Right lung (tissue), 2 donors: ENCODE measurements at regions not wholly inside any gene's neighbourhood (a gene's known extent, or its start where the extent isn't known, plus 50 kb on each side); places are given as distances from the start of the nearest gene placed in this dataset.

Source experiments
- DNase-seq, 2 donors: peaks; one replicate each; pipeline ENCODE4 v3.0.0-alpha.2; 2013

DNA sequence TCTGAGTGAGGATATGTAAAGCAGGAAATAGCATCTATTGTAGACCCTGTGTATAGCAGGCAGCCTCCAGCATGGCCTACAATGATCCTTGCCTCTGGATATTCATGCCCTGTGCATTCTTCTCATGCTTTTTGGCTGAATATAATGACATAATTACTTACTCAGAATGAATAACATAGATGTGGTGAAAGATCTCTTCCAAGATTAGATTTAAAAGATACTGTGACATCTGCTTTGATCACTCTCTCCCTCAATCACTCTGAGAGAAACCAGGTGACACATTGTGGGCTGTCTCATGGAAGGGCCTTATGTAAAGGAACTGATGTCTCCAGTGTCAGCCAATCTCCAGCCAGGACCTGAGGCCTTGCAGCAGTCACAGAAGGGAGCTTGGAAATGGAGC, 376.7 kb downstream of the DNAH5 start:
- no peak for DNase-seq

DNA sequence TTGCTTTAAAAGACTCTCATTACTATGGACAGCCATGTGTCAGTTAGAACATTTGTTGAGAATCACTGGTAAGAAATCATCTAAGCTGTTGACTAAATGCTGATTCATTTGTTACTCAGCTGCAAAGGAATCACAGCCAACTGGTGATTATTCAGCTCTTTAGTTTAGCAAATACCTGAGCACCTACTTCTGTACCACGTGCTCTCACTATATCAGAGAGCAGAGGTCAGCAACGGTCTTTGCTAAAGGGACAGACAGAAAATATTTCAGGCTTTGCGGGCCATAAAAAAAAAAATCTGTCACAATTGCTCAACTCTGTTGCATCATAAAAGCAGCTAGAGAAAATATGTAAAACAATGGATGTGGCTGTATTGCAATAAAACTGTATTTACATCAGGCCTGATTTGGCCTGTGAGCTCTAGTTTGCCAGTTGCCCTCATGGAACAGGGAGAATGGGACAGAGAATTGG, 377.6 kb downstream of the DNAH5 start:
- no peak for DNase-seq

DNA sequence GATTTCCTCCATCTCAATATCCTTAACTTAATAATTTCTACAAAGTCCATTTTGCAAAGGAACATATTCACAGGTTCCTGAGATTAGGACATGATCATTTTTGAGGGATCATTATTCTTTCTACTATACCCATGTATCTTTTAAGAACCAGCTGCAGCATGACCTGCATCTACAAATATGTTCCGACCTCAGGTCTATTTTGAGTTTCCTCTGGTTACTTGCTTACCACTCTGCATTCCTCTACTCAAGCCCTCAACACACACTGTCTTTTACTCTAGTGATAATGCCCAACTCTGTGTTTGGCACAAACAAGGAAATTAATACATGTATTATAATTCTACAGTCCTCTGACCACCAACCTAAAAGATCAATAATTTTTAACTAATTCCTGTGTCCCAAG, 386.1 kb downstream of the DNAH5 start:
- DNase-seq, result no peak

DNA sequence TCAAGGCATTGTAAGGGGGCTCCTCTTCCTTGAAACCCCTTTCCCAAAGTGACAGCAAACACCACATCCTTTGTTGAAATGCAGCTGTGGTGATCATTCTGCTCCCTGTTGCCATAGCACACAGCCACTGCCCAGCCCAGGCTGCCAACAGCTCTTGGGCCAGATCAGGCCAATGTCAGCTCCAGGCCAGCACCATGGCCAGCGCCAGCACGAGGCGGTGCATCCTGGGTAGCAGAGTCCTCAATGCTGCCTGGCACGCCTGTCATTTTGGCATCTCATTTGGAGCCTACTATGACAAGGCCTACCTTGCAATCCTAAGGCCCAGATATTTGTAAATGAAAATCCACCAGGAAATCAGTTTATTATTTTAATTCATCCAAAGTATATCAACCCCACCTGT, 390.6 kb downstream of the DNAH5 start:
- no peak for DNase-seq

DNA sequence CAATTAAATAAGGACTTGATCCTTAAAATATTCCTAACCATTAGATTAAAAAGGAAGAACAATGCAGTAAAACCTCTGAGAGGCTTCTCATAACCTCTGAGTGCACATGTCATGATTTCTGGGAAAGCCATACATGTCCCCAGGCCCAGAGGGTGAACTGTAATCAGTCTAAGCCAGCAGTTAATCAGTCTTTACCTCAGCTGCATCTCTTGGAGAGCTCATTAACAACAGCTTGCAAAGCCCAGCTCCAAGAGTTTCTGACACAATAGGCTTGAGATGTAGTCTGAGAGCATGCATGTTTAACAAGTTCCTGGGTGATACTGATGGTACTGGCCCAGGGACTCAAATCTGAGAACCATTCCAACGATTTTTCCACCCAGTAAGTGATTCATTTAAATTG, 392.1 kb downstream of the DNAH5 start:
- no peak for DNase-seq

DNA sequence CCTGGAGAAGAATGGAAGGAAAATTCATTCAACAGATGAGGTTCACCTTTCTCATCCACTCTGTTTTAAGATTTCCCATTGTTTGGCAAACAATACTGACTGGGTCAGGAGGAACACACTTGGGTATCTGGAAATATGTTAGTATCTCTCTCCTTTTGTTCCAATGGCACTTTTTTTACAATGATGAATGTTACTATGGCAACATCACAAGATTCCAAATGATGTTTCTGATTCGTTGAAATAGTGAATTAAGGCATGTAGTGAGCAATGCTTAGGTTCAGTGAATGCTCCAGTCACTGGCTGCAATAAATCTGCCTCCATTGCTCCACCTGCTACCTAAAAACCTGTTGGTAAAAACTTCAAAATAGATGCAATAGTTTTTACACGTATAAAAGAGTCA, 392.8 kb downstream of the DNAH5 start:
- no peak for DNase-seq

DNA sequence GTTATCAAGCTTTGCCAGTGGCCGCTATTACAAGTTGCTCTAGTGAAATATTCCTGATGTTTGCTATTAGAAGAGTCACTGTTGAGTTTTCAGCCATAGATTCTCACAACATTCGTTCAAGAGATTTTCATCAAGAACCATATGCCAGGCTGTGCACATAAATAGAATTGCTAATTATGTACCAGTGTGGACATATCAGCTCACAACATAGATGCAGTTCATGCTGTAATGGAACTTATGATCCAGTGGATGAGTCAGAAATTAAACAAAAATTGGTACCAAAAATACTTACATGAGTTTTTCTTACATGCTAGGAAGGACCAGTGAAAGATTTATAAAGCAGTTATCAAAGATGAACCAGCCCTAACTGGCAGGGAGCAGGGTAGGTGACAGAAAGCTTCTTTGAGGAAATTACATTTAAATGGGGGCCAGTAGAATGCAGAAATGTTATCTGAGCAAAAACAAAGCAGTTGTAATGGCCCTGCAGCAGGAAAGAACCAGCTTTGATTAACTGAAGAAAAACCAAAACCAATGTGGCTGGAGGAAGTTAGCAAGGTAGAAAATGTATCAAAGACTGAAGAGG, 404.2 kb downstream of the DNAH5 start:
- DNase-seq, result no peak

DNA sequence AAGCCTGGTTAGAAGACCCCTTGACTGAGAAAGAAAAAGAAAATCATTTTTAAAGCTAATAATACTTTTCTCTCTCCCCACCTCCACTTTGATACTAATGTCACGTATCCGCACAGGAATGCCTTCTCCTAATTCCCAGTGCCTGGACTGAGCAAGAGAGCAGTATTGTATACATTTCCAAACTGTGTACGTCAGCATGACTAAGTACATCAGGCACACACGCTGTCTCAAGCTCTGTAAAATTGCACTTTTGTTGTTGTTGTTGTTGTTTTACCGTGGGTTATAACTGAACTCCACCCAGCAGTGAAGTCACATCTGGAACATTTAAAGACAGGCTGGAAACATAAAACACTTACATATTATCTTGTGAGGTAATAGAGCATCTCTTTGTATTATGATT, 407.6 kb downstream of the DNAH5 start:
- DNase-seq, result no peak

DNA sequence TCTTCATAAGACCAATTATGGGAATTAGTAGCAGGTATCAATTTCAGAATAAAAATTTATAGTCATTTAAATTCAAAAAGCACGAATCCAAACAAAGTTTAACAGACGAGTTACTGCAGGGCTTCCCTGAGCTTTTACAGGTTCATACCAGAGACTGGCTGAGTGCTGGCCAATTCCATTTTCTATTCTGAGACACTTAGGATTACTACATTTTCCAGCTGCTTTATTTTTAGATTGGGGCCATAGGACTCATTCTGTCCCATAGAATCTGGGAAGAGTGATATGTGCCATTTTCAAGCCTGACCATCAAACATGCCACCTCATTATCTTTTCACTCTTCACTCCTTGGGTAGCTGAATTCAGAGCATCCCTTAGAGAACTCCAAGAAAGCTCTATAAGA, 410.7 kb downstream of the DNAH5 start:
- DNase-seq, result no peak

DNA sequence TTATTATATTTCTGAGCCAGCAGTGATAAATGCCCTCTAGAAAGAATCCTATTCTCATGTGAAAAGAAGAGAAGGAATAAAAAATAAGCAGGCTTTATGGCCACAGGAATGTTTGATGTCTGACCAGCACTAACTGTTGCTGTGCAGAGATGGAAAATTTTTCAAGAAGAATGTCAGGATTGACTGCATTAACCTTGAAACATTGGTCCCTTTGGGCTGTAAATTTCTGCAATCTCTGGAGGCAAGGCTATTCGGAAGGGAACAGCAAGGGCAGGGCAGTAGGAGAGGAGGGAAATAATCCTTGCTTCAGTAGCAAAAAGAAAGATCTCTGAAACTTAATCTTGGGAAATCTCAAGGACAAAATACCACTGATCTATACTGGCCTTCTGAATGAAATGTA, 415.2 kb downstream of the DNAH5 start:
- DNase-seq, result no peak

DNA sequence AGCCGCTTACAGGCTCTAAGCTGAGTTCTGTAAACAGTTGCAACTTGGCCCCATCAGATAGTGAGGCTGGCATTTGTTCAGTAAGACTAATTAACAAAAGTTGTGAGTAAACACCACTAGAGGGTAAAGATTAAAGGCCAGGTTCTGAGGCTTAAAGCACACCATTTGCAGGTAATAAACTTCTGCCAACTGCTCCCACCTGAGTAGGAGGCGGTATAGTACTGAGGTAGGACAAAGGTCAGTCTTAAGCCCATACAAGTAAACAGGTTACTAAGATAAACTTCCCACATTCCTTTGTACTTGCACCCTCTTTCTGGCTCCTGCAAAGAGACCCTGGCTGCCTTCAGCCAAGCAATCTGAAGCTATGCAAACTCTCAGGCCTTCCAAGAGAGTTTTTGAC, 419.6 kb downstream of the DNAH5 start:
- DNase-seq, result no peak

DNA sequence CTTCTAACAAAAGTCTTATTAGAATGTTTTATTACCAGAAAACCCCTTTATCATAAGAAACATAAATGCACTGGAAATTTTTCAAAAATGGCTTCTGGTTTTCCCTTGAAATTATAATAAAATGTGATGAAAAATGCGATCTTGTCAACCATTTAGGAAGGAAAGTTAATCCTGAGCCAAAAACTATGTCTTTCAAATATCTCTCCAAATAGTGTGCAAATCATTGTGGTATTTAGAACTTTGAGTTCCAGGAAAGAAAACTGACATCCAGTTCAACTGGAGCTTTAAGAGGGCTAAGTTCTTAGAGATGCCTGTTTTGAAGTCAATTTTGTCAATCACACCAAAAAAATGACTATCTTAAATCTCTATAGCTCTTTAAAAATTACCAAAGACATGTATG, 425.4 kb downstream of the DNAH5 start:
- no peak for DNase-seq

DNA sequence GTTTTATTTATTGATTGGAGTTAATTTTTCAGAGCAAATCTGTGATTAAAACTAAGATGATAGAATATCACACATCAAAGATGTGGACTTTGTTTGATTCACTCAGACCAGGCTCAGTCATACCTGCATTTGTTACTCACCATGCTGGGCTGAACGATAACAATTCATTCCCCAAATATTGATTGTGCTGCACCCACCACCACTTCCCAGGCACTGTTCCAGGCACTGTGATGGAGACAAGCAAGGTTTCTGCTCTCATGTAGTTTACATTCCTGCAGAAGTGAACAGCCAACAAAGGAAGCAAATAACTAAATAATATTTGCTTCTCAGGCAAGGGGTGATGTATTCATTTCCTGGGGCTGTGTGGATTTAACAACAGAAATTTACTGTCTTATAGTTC, 428.3 kb downstream of the DNAH5 start:
- DNase-seq, result no peak

DNA sequence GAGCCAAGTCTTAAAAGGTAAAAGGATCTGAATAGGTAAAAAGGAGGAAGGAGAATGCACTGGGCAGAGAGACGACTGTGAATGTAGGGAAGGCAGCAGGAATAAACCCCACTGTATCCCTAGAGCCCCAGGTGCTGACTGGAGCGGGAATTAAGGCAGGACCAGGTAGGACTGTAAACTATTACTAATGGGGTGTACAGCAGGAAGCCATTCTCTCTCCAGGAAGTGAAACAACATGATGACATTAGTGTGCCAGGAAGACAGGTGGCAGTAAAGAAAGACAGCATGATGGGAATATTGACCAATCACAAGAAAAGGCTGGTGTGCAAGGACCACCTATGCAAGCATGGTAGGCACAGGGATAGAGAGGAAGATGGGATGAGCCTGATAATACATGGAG, 433.0 kb downstream of the DNAH5 start:
- no peak for DNase-seq

DNA sequence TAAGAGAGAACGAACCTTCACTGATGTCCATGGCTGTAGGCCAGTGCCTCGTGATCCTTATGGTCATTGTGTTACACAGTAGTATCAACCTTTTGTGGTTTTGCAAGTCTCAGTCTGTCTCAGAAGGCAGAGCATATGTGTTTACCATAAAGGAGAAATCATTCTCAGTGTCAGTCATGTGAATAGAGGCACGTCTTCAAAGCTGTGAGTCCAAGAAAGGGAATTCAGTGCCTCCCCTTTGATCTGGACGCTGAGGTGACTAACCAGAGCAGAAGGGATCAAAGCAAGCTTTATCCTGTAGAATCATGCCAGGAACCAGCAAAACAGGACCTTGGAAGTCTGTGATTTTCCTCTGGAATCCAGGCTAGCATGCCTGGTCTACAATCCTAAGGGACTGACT, 433.9 kb downstream of the DNAH5 start:
- no peak for DNase-seq

DNA sequence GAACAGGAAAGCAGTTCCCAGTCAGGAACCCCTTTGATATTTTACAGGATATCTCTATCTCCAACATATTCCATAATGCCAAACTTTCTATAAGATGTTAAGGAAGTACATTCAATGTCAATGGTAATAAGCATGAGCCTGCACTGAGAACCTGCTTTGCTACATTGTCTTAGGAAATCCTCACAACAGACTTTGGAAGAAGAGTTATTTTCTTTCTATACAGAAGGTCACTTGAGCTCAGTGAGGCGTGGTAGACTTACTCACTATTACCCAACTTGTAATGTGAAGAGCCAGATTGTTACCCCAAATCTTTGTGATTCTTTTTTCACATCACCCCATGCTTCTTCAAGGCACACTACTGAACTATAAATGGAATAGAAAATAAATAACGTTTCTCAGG, 435.9 kb downstream of the DNAH5 start:
- no peak for DNase-seq

DNA sequence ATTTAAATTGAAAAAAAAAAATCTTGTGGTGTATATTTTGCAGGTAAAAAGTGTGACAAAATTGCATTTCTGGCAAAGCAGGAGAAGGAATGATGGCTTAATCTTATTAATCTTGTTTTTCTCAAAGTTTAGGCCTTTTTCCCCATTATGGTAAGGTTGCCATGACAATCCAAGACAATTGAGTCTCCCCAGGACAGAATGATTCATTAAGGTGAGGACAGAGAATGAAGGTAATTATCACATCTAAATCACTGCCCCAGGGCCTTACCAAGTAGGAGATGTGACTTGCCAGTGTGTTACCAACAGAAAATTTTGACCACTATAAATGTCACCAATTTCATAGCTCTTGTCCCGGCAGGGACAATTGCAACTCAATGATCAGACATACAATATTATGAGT, 439.2 kb downstream of the DNAH5 start:
- DNase-seq, result no peak

DNA sequence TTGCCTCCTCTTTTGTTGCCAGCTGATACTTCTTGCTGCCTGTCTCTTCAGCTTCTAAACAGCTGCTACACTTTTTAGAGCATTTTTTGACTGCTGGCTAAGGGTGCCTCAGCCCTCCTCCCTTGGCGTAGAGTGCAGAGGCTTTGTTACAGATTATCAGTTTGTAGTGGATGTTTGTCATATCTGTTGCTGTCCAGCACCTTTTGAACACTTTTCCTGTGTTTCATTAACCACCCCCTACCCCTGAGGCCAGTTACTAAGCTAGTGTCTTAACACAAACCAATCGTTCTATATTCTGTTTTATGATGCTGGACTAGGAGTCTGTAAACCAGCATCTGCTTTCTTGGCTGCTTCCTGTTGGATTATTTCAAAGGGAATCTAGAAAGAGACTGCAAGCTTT, 441.5 kb downstream of the DNAH5 start:
- no peak for DNase-seq

DNA sequence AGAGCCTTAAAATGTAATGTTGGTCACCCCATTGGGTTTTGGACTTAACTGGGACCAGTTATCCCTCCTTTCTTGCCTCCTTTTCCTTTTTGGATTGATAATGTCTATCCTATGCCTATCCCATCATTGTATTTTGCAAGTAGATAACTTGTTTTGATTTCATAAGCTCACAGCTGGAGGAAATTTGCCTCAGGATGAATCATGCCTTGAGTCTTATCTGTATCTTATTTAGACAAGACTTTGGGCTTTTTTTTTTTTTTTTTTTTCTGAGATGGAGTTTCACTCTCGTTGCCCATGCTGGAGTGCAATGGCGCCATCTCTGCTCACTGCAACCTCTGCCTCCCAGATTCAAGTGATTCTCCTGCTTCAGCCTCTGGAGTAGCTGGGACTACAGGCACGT, 443.3 kb downstream of the DNAH5 start:
- DNase-seq, result no peak

DNA sequence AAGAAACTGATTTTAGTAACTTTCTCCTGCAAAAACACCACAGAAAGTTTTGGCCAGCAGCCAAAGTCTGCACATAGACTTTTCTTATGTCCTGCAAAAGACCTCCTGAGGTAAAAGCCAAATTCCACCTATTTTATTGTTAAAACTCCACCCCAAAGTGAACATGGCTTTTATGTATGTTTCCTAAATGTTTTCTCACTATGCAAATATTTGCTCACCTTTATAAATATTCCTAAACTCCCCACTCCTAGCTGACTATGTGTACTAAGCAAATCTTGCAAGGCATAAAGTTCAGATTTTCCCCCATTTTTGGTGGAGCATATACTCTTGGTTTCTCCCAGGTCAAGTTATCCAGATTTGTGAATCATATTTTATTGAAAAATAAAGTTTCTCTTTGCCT, 446.2 kb downstream of the DNAH5 start:
- DNase-seq, result no peak

DNA sequence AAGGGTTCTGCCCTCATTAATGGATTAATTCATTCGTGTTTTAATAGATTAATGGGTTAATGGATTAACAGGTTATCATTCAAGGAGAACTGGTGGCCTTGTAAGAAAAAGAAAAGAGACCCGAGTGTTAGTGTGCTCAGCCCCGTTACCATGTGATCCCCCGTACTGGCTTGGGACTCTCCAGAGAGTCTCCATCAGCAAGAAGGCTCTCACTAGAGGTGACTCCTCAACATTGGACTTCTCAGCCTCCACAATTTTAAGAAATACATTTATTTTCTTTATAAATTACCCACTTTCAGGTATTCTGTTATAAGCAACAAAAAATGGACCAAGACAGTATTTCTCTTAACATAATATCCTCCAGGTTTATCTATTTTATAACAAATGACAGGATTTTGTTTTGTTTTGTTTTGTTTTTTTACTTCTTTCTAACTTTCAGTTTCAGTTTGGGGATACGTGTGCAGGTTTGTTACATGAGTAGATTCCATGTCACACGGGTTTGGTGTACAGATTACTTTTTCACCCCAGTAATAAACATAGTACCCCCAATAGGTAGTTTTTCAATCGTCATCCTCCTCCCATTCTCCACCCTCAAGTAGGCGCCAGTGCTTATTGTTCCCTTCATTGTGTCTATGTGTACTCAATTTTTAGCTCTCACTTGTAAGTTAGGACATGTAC, 456.1 kb downstream of the DNAH5 start:
- no peak for DNase-seq

DNA sequence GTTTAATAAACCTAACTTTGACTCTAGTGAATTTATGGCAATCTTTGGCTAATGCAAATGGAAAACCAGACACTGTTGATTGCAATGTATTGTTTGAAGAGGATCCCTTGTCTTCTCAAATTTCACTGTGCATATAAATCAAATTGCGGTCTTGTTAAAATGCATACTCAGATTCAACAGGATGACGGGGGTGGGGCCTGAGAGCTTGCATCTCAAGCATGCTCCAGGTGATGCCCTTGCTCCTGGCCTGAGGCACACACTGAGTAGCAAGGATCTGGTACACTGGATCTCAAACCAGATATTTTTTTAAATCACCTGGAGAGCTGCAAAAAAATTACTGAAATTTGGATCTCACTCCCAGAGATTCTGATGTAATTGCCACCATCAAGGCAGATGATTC, 463.7 kb downstream of the DNAH5 start:
- no peak for DNase-seq

DNA sequence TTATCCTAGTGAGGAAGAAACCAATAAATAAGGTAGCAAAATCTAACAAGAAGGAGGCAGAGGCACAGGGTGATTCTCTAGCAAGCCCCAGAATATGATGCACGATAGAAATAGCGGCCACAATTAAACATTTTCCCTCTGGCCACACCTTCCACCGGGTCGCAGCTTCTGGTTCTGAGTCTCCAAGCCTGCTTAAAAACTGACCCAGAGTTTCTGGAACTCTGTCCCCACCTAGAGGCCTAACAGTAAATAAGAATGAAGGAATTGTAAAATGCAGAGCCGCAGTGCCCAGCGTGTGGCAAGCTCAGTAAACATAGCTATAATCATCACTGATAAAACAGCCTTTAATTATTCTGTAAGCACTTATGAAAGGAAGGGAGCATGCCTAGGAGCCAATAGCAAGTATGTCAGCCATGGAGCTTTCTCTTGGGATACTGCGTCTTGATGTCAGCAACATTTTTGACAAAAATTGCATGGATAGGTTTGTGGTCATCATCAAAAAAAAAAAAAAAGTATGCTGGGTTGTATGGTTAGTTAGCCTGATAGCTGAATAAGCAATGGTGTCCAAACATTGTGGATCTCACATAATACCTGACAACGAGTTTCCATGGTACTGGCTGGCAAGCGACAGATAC, 465.5 kb downstream of the DNAH5 start:
- DNase-seq, result no peak
